Endothelial cell (in vitro differentiated cells): ENCODE measurements at regions not wholly inside any gene's neighbourhood (a gene's known extent, or its start where the extent isn't known, plus 50 kb on each side); places are given as distances from the start of the nearest gene placed in this dataset.

Experiments
- DNase-seq: peaks from one replicate; pipeline ENCODE4 v3.0.0; 2021; ENCODE audit warnings: low spot score
- H3K27ac Mint-ChIP-seq: one replicate; pipeline ENCODE4 v1.8.0; 2021; ENCODE audit warnings: mixed read lengths, inconsistent platforms; ENCODE audit not compliant: unreplicated experiment
- H3K27me3 Mint-ChIP-seq: one replicate; pipeline ENCODE4 v1.8.0; 2021; ENCODE audit warnings: mild to moderate bottlenecking, moderate library complexity, mixed read lengths, inconsistent platforms; ENCODE audit not compliant: unreplicated experiment
- H3K36me3 Mint-ChIP-seq: one replicate; pipeline ENCODE4 v1.8.0; 2021; ENCODE audit warnings: mild to moderate bottlenecking, low read depth, mixed read lengths, inconsistent platforms; ENCODE audit not compliant: unreplicated experiment
- H3K4me1 Mint-ChIP-seq: one replicate; pipeline ENCODE4 v1.8.0; 2021; ENCODE audit warnings: mild to moderate bottlenecking, mixed read lengths, inconsistent platforms; ENCODE audit not compliant: unreplicated experiment
- H3K4me3 Mint-ChIP-seq: one replicate; pipeline ENCODE4 v1.8.0; 2021; ENCODE audit warnings: mild to moderate bottlenecking, mixed read lengths, inconsistent platforms; ENCODE audit not compliant: unreplicated experiment
- H3K9me3 Mint-ChIP-seq: one replicate; pipeline ENCODE4 v1.8.0; 2021; ENCODE audit warnings: mixed read lengths, inconsistent platforms; ENCODE audit not compliant: unreplicated experiment
- CTCF ChIP-seq: fragments of 200-600 bp; sonication (generic); IDR thresholded peaks from one replicate; pipeline ENCODE4 v1.5.0; 2021; ENCODE audit warnings: antibody characterized with exemption; ENCODE audit not compliant: unreplicated experiment

- Mint-ChIP-seq H3K27ac (no peak overlapping the region), H3K4me1 (peaks cover 2% of the 10 kb centered on the region), H3K9me3 (no peaks in the 10 kb centered on the region), H3K27me3 (peaks cover 2% of the 10 kb centered on the region), H3K4me3 (no peak overlapping the region), H3K36me3 (no peaks in the 10 kb centered on the region)
- no peak for TF ChIP-seq CTCF
- no peak for DNase-seq
Observed at GRCh38 chr2:172279813-172280212, 147.6 kb upstream of the ITGA6 start.

- Mint-ChIP-seq H3K27me3 (peaks cover 2% of the 10 kb centered on the region), H3K36me3 (no peaks in the 10 kb centered on the region), H3K27ac (no peak overlapping the region), H3K4me3 (no peak overlapping the region), H3K4me1 (peaks cover 10% of the 10 kb centered on the region), H3K9me3 (no peaks in the 10 kb centered on the region)
- no peak for TF ChIP-seq CTCF
- no peak for DNase-seq
Observed at GRCh38 chr2:172280571-172281361, 146.6 kb upstream of the ITGA6 start.

- no peaks in the 10 kb centered on the region for H3K9me3 Mint-ChIP-seq
- H3K27ac Mint-ChIP-seq = no peak overlapping the region
- no peak overlapping the region for H3K4me3 Mint-ChIP-seq
- no peak for TF ChIP-seq CTCF
- peaks cover 21% of the 10 kb centered on the region for H3K4me1 Mint-ChIP-seq
- no peak for DNase-seq
- H3K36me3 Mint-ChIP-seq = no peaks in the 10 kb centered on the region
- peaks cover 5% of the 10 kb centered on the region for H3K27me3 Mint-ChIP-seq
Observed at GRCh38 chr2:172281648-172282570, 145.5 kb upstream of the ITGA6 start.

- H3K4me3 Mint-ChIP-seq = no peak overlapping the region
- no peak overlapping the region for H3K27ac Mint-ChIP-seq
- H3K36me3 Mint-ChIP-seq = no peaks in the 10 kb centered on the region
- no peak for TF ChIP-seq CTCF
- DNase-seq = no peak
- peaks cover 5% of the 10 kb centered on the region for H3K27me3 Mint-ChIP-seq
- no peaks in the 10 kb centered on the region for H3K9me3 Mint-ChIP-seq
- H3K4me1 Mint-ChIP-seq = peaks cover 26% of the 10 kb centered on the region
Observed at GRCh38 chr2:172282944-172283343, 144.4 kb upstream of the ITGA6 start.
